SU-DHL-6 (cell line): ENCODE measurements at regions not wholly inside any gene's neighbourhood (a gene's known extent, or its start where the extent isn't known, plus 50 kb on each side); places are given as distances from the start of the nearest gene placed in this dataset.

Source experiments
- EZH2phosphoT487 ChIP-seq: fragments of 200-600 bp; sonication (generic), shearing (Covaris generic); conservative IDR thresholded peaks from 2 replicates; pipeline ENCODE4 v1.6.1; 2018; ENCODE audit warnings: mild to moderate bottlenecking, antibody characterized with exemption, low read length, moderate library complexity, mixed read lengths
- TF ChIP-seq, protein P1 (sequence below): fragments of 200-600 bp; sonication (generic); IDR thresholded peaks from one replicate; pipeline ENCODE4 v1.5.1; 2017; ENCODE audit warnings: antibody characterized with exemption, mild to moderate bottlenecking, low read length, moderate library complexity; ENCODE audit not compliant: insufficient read depth, poor library complexity, severe bottlenecking

DNA sequence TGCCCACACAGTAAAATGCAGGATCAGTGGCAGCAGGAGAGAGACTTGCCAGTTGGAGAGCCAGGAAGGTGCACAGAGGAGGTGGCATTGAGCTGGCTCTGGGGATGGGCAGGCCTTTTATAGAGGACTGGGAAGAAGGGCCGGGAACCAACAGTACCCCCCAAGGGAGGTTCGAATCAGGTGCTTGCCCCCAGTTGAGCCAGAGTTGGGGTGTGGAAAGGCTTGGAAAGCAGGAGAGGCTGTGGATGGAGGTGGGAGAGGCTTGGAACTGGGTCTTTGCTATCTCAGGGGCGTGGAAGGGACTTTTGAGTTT is 107.6 kb downstream of the KLF13 start:
- TF ChIP-seq, protein P1, sequence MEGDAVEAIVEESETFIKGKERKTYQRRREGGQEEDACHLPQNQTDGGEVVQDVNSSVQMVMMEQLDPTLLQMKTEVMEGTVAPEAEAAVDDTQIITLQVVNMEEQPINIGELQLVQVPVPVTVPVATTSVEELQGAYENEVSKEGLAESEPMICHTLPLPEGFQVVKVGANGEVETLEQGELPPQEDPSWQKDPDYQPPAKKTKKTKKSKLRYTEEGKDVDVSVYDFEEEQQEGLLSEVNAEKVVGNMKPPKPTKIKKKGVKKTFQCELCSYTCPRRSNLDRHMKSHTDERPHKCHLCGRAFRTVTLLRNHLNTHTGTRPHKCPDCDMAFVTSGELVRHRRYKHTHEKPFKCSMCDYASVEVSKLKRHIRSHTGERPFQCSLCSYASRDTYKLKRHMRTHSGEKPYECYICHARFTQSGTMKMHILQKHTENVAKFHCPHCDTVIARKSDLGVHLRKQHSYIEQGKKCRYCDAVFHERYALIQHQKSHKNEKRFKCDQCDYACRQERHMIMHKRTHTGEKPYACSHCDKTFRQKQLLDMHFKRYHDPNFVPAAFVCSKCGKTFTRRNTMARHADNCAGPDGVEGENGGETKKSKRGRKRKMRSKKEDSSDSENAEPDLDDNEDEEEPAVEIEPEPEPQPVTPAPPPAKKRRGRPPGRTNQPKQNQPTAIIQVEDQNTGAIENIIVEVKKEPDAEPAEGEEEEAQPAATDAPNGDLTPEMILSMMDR, result no peak
- no peak for TF ChIP-seq EZH2phosphoT487
